SU-DHL-6 (cell line): ENCODE measurements at regions not wholly inside any gene's neighbourhood (a gene's known extent, or its start where the extent isn't known, plus 50 kb on each side); places are given as distances from the start of the nearest gene placed in this dataset.

ENCODE experiments used
- CTCF ChIP-seq: fragments of 200-600 bp; sonication (generic); IDR thresholded peaks from one replicate; pipeline ENCODE4 v1.5.1; 2017; ENCODE audit warnings: antibody characterized with exemption, mild to moderate bottlenecking, low read length, moderate library complexity; ENCODE audit not compliant: insufficient read depth, poor library complexity, severe bottlenecking
- EZH2phosphoT487 ChIP-seq: fragments of 200-600 bp; sonication (generic), shearing (Covaris generic); conservative IDR thresholded peaks from 2 replicates; pipeline ENCODE4 v1.6.1; 2018; ENCODE audit warnings: mild to moderate bottlenecking, antibody characterized with exemption, low read length, moderate library complexity, mixed read lengths

GRCh38 chr3:155007729-155008128 is 72.4 kb upstream of the MME start:
- TF ChIP-seq CTCF (no peak), EZH2phosphoT487 (no peak)
